NCI-H82 treated with DMSO at 0.1 percent for 48 hours (cell line): ENCODE measurements at regions not wholly inside any gene's neighbourhood (a gene's known extent, or its start where the extent isn't known, plus 50 kb on each side); places are given as distances from the start of the nearest gene placed in this dataset.

Source experiments
- DNase-seq: peaks from one replicate; lab custom pipeline; 2025; ENCODE audit not compliant: unreplicated experiment; lab: John Stamatoyannopoulos, UW

DNA sequence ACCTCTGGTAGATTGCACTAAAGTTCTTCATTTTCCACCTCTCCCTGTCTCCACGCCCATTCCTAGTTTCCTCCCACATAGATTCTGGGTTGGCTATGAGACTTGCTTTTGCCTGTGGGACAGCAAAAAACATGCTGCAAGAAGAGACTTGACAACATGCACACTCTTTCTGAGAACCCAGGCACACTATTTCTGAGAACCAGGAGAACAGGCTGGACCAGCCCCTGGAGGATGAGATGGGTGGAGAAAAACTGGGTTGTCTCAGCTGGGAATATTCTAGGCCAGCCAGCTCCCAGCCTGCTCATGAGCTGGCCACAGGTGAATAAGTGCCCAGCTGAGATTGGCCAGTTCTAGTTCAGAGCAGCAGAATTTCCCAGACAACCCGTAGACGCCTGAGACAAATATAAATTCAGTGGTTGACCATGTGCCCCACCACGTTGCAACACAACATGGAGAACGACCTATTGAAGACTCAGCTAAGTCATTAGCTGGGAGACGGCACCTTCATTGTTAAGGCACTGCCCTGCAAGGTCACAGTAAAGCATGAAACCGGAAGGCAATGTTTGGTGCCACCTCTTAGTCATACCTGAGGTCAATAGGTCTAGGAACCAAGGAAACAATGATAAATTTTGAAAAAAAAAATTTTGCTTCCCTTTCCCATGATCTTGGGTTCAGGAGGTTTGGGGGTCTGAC lies 92.7 kb upstream of the AKR1E2 start:
- DNase-seq, result no peak

DNA sequence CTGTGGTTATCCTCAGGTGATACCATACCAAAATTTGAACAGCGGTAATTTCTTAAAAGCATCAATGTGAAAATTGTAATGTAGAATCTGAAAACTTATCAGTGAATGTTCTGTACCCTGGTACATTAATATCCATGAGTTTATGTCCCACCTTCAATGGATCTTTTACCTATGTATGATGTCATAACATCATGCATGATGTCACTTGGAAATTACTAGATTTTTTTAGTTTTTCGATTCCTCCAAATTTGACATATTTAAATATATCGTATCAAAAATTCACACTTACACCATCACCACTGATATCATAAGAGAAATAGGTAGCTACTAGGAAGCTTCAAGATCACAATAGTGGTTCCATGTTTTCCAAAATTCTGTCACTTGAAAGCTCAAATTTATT lies 95.0 kb upstream of the AKR1E2 start:
- DNase-seq, result no peak

- DNase-seq, result no peak
These were observed 99.9 kb upstream of the AKR1E2 start for GRCh38 chr10:4725917-4726606.

GRCh38 chr10:4723860-4724259 lies 102.1 kb upstream of the AKR1E2 start:
- no peak for DNase-seq

GRCh38 chr10:4721999-4722753 lies 103.8 kb upstream of the AKR1E2 start:
- DNase-seq, result no peak

DNA sequence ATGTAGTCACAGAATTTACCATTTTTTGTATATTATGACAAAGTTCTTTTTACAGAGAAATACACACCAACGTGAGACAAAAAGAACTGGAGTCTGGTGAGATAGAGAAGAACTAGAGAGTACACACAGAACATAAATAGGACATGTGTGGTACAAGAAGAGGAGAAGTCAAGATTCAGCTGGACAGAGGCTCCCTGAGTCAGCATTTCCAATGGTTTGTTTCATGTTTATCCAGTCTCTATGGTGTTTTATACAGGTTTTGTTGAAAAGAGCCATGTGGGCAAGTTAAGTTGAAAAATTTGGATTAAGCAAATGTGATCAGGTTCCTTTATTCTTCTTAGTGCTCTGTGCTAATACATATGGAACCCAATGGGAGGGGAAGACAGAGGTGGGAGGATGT lies 105.5 kb upstream of the AKR1E2 start:
- DNase-seq, result no peak

DNA sequence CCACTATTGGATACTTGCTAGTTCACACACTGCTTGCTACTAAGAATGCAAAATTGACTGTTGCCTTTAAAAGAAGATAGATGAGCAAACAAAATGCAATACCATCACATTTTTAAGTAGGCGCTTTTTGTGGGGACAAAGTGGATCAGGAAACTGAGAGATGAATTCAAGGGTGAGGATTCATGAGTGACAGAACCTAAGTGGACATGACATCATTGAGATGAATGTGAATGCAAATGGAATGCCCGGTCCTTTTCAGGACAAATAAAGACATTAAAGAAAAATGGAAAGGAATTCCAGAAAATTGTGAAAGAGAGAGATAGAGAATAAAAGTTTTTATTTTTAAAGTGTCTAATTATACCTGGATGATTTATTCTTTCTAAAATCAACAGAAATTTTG lies 106.3 kb upstream of the AKR1E2 start:
- DNase-seq, result no peak

- no peak for DNase-seq
These were observed 107.0 kb upstream of the AKR1E2 start for GRCh38 chr10:4719036-4719435.

DNA sequence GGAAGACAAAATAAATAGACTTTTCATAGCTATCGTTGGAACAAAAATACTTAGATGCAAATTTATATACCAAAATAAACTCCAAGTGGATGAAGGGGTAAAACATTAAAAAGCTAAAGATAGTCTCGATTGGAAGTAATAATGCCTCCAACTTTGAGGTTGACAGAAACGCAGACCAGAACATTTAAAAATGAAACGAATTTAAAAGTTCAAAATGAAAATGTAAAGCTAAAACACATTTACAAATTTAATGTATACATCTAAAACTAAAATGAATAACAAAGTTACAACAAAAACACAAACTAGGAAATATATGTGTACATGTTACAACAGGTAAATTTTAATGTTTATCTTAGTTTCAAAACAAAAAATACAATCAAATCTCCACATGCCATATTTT lies 107.5 kb upstream of the AKR1E2 start:
- no peak for DNase-seq

GRCh38 chr10:4717670-4718069 lies 108.3 kb upstream of the AKR1E2 start:
- no peak for DNase-seq

DNA sequence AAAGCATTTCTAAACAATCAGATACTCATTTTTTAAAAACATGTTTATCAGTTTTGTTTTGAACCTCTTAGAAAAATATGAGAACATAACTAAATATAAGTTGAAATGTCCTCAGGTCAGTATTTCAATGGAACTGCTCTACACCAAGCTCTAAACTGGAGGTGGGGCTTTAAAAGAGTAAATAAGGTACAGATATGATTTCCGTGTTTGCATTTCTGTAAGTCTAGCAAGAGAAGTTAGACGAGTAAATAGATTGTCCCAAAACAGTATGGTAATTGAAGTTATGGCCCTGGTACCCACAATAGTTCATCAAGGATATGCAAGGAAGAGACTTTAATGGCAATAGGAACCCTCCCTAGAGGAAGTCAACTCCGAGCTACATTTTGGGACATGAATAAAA lies 115.1 kb upstream of the AKR1E2 start:
- DNase-seq, result no peak

DNA sequence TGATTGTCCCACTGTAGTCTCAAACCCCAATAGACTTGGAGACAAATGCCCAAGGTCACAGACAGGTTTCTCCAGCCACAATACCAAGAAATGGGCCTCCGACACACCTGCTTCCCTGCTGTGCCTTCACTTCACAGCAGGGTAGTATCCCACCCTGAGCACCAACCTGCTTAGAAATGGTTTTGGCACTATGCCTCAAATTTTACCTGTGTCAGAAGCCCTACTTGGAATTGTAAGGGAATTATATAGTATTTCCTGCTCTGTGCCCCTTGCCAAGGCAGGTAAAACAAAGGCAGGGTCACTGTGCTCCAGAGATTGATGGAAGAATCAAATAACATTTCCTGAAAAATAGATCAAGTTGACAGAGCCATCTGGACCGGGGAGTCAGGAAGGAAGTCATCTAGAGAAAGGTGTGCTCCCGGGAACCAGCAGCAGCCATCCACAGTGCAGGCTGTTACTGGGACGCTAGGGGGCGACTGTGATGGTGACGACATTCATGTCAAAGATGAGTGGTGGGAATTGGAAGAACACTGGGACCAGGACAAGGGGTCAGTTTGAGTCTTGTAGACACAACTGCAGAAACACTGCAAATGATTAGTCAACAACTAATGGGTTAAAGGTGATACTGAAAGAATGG lies 117.8 kb upstream of the AKR1E2 start:
- DNase-seq, result no peak

GRCh38 chr10:4707221-4707620 lies 118.8 kb upstream of the AKR1E2 start:
- DNase-seq, result no peak

- no peak for DNase-seq
These were observed 121.9 kb upstream of the AKR1E2 start for GRCh38 chr10:4704034-4704545.

GRCh38 chr10:4701016-4701415 lies 125.0 kb upstream of the AKR1E2 start:
- no peak for DNase-seq

GRCh38 chr10:4699950-4700730 lies 125.9 kb upstream of the AKR1E2 start:
- no peak for DNase-seq

GRCh38 chr10:4698075-4698474 lies 127.9 kb upstream of the AKR1E2 start:
- DNase-seq, result no peak

DNA sequence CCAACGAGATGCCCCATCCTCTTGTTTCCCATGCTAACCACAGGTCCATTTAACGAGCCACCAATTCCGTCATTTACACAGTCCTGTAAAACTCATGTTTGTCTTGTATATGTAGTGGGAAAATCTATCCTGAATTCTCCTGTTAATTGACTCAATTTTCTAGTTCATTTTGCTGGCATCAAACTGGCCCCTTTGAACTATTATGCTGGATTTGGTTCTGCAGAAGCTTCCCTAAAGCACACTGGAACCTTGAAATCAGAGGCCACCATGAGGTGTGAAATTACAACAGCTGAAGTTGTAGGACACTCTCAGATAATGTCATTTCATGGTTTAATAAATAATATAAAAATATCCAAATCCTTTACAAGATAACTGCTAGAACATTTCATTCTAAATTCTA lies 129.8 kb upstream of the AKR1E2 start:
- DNase-seq, result no peak

- DNase-seq, result no peak
These were observed 132.0 kb upstream of the AKR1E2 start for GRCh38 chr10:4693967-4694366.

GRCh38 chr10:4692206-4692605 lies 133.8 kb upstream of the AKR1E2 start:
- DNase-seq, result no peak

DNA sequence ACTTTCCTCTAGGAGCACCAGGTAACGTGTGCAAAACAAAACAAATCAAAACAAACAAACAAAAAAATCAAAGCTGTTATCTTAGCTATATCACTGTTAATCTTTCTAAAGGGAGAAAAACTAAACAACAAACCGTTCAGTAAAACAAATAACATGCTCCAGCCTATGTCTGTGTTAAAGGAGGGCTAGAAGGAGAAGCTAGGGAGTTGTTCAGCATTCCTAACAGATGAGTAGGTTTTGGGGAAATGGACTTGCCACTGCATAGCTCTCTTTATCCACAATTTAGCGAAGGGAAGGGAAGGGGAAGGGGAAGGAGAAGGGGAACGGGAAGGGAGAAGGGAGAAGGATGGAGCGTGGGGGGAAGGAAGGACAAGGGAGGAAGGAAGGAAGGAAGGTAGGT lies 134.2 kb upstream of the AKR1E2 start:
- DNase-seq, result no peak
